Stimulated activated effector memory CD8-positive, alpha-beta T cell treated with anti-CD3 and anti-CD28 coated beads, Interleukin-12 subunit alpha, Interleukin-12 subunit beta, amount 100 ng/mL, for 72 hours (primary cell): ENCODE measurements at regions not wholly inside any gene's neighbourhood (a gene's known extent, or its start where the extent isn't known, plus 50 kb on each side); places are given as distances from the start of the nearest gene placed in this dataset.
A peak's percentile ranks its signal among the peaks of the same experiment; 100 is the strongest.

Source experiments
- ATAC-seq: fragments of 150-1000 bp; cut with Tn5 transposase; 2 replicates; pipeline ENCODE4 v1.10.0; 2021
- DNase-seq, 2 donors: peaks; one replicate each; pipeline ENCODE4 v3.0.0; 2021 to 2022; ENCODE audit warnings: low spot score in 2 of 2
- H3K27ac Mint-ChIP-seq: one replicate; pipeline ENCODE4 v1.8.0; 2022; ENCODE audit warnings: mild to moderate bottlenecking, mixed read lengths
- H3K36me3 Mint-ChIP-seq: one replicate; pipeline ENCODE4 v1.8.0; 2022; ENCODE audit warnings: mild to moderate bottlenecking, mixed read lengths
- H3K4me1 Mint-ChIP-seq: one replicate; pipeline ENCODE4 v1.8.0; 2022; ENCODE audit warnings: mixed read lengths
- H3K4me3 Mint-ChIP-seq: one replicate; pipeline ENCODE4 v1.8.0; 2022; ENCODE audit warnings: mild to moderate bottlenecking, mixed read lengths
- H3K9me3 Mint-ChIP-seq: one replicate; pipeline ENCODE4 v1.8.0; 2022; ENCODE audit warnings: mixed read lengths

- H3K27ac Mint-ChIP-seq: no peak overlapping the region
- DNase-seq (no peak), ATAC-seq (no peak)
- H3K9me3 Mint-ChIP-seq: no peaks in the 10 kb centered on the region
- H3K4me3 Mint-ChIP-seq: no peak overlapping the region
- H3K36me3 Mint-ChIP-seq: no peaks in the 10 kb centered on the region
- no peaks in the 10 kb centered on the region for H3K4me1 Mint-ChIP-seq
Measured at GRCh38 chr6:168741942-168742782, 301.2 kb downstream of the SMOC2 start.

DNA sequence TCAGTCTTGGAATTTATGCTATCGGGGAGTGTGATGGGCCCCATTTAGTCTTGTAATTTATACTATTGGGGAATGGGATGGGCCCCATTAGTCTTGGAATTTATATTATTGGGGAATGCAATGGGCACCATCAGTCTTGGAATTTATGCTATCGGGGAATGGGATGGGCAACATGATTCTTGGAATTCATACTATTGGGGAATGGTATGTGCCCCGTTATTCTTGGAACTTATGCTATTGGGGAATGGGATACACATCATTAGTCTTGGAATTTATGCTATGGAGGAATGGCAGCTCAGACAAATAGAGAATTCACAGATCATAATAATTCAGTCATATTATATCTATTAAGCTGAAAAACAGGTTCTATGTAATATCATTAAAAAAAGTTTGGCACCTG lies 300.3 kb downstream of the SMOC2 start:
- ATAC-seq (no peak), DNase-seq (no peak)
- no peaks in the 10 kb centered on the region for H3K36me3 Mint-ChIP-seq
- H3K9me3 Mint-ChIP-seq: peaks cover 1% of the 10 kb centered on the region
- H3K4me1 Mint-ChIP-seq: no peaks in the 10 kb centered on the region
- H3K27ac Mint-ChIP-seq: no peak overlapping the region
- H3K4me3 Mint-ChIP-seq: no peak overlapping the region

DNA sequence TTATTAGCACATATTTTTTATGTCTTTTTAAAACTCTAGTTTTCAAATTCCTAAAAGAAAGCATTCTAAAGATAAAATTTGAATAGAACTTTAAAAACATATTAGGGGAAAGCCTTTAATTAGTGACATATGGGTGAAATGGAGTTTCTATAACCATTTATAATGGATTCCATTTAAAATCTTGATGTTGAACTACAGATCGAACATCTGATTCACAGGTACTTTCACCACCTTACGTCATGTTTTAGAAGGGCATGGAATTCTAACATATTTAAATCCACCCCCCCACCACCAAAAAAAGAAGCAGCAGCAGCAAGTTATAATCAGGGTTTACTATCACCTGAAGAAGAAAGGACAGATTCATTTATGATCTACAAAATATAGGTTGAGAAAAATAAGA lies 298.4 kb downstream of the SMOC2 start:
- Mint-ChIP-seq H3K36me3 (no peaks in the 10 kb centered on the region), H3K9me3 (peaks cover 3% of the 10 kb centered on the region), H3K4me3 (no peak overlapping the region), H3K27ac (no peak overlapping the region), H3K4me1 (no peaks in the 10 kb centered on the region)
- DNase-seq (no peak), ATAC-seq (no peak)

- H3K27ac Mint-ChIP-seq: no peak overlapping the region
- ATAC-seq: no peak
- H3K36me3 Mint-ChIP-seq: no peaks in the 10 kb centered on the region
- H3K9me3 Mint-ChIP-seq: peaks cover 3% of the 10 kb centered on the region
- DNase-seq: no peak
- H3K4me1 Mint-ChIP-seq: no peaks in the 10 kb centered on the region
- no peak overlapping the region for H3K4me3 Mint-ChIP-seq
Measured at GRCh38 chr6:168737481-168737880, 296.5 kb downstream of the SMOC2 start.

- no peak for ATAC-seq
Measured at GRCh38 chr6:168737014-168737413, 296.0 kb downstream of the SMOC2 start.

DNA sequence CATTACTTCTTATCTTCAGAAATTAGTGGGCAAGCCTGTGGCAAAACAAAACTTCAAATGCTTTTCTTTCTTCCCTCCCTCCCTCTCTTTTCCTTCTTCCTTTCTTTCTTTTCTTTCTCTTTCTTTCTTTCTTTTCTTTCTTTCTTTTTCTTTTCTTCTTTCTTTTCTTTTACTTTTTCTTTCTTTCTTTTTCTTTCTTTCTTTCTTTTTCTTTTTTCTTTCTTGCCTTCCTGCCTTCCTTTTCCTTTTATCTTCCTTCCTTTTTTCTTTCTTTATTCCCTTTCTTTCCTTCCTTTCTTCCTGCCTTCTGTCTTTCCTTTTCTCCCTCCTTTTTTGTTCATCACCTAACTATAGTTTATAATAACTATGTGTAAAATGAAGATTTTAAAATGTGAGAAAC lies 295.1 kb downstream of the SMOC2 start:
- Mint-ChIP-seq H3K36me3 (no peaks in the 10 kb centered on the region), H3K9me3 (peaks cover 3% of the 10 kb centered on the region), H3K27ac (no peak overlapping the region), H3K4me3 (no peak overlapping the region), H3K4me1 (no peaks in the 10 kb centered on the region)
- DNase-seq: no peak
- ATAC-seq: no peak

More at GRCh38 chr6:168737014-168737413, 296.0 kb downstream of the SMOC2 start:
- no peak overlapping the region for H3K27ac Mint-ChIP-seq
- H3K4me1 Mint-ChIP-seq: no peaks in the 10 kb centered on the region
- peaks cover 3% of the 10 kb centered on the region for H3K9me3 Mint-ChIP-seq
- no peak overlapping the region for H3K4me3 Mint-ChIP-seq
- H3K36me3 Mint-ChIP-seq: no peaks in the 10 kb centered on the region
- no peak for DNase-seq

DNA sequence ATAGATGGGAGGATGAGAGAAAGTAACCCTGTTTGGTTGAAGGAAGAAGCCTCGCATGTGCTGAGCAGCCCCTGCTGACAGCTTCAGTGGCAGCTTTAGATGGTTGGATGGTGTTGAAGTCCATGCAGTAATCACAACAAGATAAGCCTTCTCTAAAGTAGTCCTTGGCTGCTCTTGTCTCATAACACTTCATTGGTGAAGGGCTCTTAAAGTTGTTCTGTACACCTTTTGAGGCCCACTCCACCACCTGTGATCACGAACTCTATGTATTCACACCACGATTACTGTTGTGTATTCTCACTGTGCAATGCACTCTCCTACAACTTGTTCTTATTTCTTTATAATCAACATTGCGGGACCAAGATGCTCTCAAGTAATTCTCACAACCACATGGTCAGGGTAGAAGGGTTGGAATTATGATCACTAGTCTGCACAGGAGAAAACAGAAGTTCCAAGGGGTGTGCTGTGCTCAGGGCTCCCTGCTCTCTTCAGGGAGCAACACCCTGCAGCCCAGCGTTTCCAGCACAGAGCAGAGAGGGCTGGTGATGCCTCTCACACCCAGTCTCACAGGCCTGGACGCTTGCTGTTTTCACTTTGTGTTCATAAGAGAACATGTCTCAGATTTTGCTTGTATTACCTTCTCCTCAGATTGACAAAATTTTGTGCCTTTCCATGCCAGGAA lies 294.4 kb downstream of the SMOC2 start:
- Mint-ChIP-seq H3K4me3 (no peak overlapping the region), H3K36me3 (no peaks in the 10 kb centered on the region), H3K4me1 (no peaks in the 10 kb centered on the region), H3K27ac (no peak overlapping the region), H3K9me3 (peaks cover 3% of the 10 kb centered on the region)
- ATAC-seq (no peak), DNase-seq (peak in 1 of 2 donors; percentile 12)

- no peak overlapping the region for H3K4me3 Mint-ChIP-seq
- no peak for ATAC-seq
- H3K9me3 Mint-ChIP-seq: peaks cover 3% of the 10 kb centered on the region
- peak in 1 of 2 donors; percentile 6 for DNase-seq
- H3K36me3 Mint-ChIP-seq: no peaks in the 10 kb centered on the region
- H3K4me1 Mint-ChIP-seq: no peaks in the 10 kb centered on the region
- no peak overlapping the region for H3K27ac Mint-ChIP-seq
Measured at GRCh38 chr6:168734523-168734922, 293.5 kb downstream of the SMOC2 start.

DNA sequence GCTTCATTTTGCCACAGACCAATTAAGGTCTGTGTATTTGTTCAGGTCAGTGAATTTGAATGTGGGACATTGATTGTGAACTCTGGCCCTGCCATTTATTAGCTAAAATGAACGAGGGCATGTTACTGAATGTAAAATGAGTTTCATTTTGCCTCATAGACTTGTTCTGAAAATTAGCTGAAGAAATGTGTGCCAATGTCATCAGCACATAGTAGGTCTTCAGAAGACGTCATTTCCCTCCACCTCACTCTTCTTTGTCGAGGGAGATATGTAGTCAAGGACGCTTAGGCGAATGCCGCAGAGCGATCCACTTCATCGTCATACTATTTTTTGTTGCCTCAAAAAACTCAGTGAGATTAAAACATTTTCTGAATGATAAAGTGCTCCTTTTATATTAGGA lies 291.7 kb downstream of the SMOC2 start:
- Mint-ChIP-seq H3K4me3 (no peak overlapping the region), H3K9me3 (peaks cover 3% of the 10 kb centered on the region), H3K36me3 (no peaks in the 10 kb centered on the region), H3K27ac (no peak overlapping the region), H3K4me1 (no peaks in the 10 kb centered on the region)
- DNase-seq (no peak), ATAC-seq (no peak)

GRCh38 chr6:168730931-168731716 lies 290.1 kb downstream of the SMOC2 start:
- no peaks in the 10 kb centered on the region for H3K36me3 Mint-ChIP-seq
- H3K9me3 Mint-ChIP-seq: peaks cover under 1% of the 10 kb centered on the region
- DNase-seq (no peak), ATAC-seq (no peak)
- H3K4me3 Mint-ChIP-seq: no peak overlapping the region
- no peaks in the 10 kb centered on the region for H3K4me1 Mint-ChIP-seq
- no peak overlapping the region for H3K27ac Mint-ChIP-seq

GRCh38 chr6:168728056-168728455 lies 287.1 kb downstream of the SMOC2 start:
- ATAC-seq (no peak), DNase-seq (no peak)
- no peaks in the 10 kb centered on the region for H3K4me1 Mint-ChIP-seq
- no peaks in the 10 kb centered on the region for H3K36me3 Mint-ChIP-seq
- no peaks in the 10 kb centered on the region for H3K9me3 Mint-ChIP-seq
- no peak overlapping the region for H3K27ac Mint-ChIP-seq
- no peak overlapping the region for H3K4me3 Mint-ChIP-seq

DNA sequence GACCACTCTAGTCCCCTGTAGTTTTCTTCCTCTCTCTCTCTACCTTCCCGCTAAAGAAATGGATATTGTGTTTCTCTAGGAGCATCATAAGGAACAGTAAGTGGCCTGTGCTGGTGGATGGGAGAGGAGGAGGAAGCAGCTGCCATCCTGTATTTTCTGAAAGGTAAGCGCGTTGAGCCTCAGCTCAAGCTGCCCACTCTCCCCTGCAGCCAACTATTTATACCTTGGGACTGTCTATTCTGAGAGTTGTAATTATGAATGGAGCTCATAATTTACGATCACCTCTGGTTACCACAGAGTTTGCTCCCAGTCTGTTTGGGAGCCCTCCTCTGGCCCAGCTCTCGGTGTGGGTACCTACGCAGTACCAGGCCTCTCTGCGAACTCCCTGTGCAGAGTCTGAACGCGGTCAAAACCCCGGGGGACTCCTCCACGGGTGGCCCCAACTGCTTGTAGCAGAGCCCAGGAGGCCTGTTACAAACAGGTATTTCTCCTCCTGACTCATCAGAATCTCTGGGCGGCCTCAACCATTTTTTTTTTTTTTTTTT lies 285.4 kb downstream of the SMOC2 start:
- no peaks in the 10 kb centered on the region for H3K36me3 Mint-ChIP-seq
- no peaks in the 10 kb centered on the region for H3K9me3 Mint-ChIP-seq
- H3K4me3 Mint-ChIP-seq: no peak overlapping the region
- DNase-seq: no peak
- no peak for ATAC-seq
- H3K27ac Mint-ChIP-seq: no peak overlapping the region
- no peaks in the 10 kb centered on the region for H3K4me1 Mint-ChIP-seq

DNA sequence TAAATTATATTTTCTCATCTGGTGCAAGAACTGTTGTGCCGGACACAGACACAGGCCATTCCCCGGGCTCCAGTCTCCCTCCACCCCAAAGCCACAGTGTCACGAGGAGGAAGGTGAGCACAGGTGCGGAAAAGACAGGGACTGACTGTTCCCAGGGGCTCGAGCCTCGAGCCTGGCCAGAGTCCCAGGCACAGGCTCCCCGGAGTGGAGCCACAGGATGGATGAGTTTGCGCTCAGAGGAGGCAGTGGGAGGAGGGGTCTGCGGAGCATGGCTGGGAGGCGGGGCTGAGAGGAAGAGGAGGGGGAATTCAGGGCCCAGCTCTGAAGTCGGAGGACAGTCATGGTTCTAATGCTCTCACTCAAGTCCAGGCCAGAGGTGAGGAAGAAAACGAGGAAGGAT lies 284.8 kb downstream of the SMOC2 start:
- Mint-ChIP-seq H3K9me3 (no peaks in the 10 kb centered on the region), H3K36me3 (no peaks in the 10 kb centered on the region), H3K4me1 (no peaks in the 10 kb centered on the region), H3K27ac (no peak overlapping the region), H3K4me3 (no peak overlapping the region)
- DNase-seq (no peak), ATAC-seq (no peak)

DNA sequence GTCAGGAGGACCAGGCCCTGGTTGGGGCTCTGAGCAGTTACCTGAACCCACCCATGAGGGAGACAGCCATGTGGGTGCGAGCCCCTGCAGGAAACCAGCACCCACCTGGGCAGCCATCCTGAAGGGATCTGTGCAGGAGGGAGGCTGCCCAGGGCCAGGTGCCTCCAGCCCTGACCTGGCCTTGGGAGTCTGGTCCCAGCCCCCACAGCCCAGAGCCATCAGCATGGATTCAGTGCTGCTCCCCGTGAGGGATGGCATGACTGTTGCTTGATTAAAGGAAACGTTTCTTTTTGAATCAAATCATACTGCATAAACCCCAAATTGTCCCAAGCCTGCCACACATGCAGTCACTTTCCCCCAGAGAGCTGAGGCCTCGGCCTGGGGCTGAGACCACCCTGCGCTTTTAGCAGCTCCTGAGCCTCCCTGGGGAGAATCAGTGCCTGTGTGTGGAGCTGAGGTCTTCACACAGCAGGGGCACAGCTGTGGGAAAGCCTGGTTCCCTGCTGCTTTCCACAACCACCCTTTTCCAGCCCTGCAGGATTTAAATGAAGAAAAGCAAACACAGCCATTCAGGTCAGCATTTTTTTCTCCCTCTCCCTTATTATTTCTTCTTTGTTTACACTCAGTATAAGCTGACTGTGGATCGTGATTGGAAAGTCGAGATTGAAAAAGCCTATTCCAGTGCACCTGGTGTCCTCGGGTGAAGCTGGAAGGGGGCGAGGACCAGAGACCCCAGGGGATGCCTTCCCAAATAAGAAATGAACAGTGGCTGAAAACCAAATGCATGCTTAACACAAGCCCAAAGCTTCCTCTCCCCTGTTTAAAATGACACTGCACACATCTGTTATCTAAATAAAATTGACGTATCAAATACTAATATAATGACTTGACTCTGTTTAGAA lies 283.9 kb downstream of the SMOC2 start:
- Mint-ChIP-seq H3K9me3 (no peaks in the 10 kb centered on the region), H3K36me3 (no peaks in the 10 kb centered on the region), H3K27ac (no peak overlapping the region), H3K4me3 (no peak overlapping the region), H3K4me1 (no peaks in the 10 kb centered on the region)
- DNase-seq: no peak
- no peak for ATAC-seq
